PC-9 (cell line): ENCODE measurements at regions not wholly inside any gene's neighbourhood (a gene's known extent, or its start where the extent isn't known, plus 50 kb on each side); places are given as distances from the start of the nearest gene placed in this dataset.

Experiments used
- CTCF ChIP-seq: fragments of 200-600 bp; sonication (generic); conservative IDR thresholded peaks from 2 replicates; pipeline ENCODE4 v1.6.1; 2017; ENCODE audit warnings: mixed run types, antibody characterized with exemption, mild to moderate bottlenecking, moderate library complexity
- EZH2 ChIP-seq: fragments of 200-600 bp; sonication (generic); IDR thresholded peaks from 2 replicates; pipeline ENCODE4 v1.8.0; 2017; ENCODE audit warnings: antibody characterized with exemption, low read depth

GRCh38 chr5:108638021-108638420 is 109.7 kb upstream of the FER start:
- TF ChIP-seq CTCF, result no peak
- TF ChIP-seq EZH2, result no peak
